OCI-LY3 (cell line): ENCODE measurements at regions not wholly inside any gene's neighbourhood (a gene's known extent, or its start where the extent isn't known, plus 50 kb on each side); places are given as distances from the start of the nearest gene placed in this dataset.

Experiments
- H2AFZ ChIP-seq: fragments of 200-600, 300-600 bp; shearing (Covaris generic); 2 replicates; pipeline ENCODE4 v1.6.0; 2014; ENCODE audit warnings: antibody characterized with exemption, low read depth, low read length
- H3K27ac ChIP-seq: fragments of 200-600, 300-600 bp; sonication (generic); 2 replicates; pipeline ENCODE4 v1.5.1; 2014; ENCODE audit warnings: mild to moderate bottlenecking, low read length, moderate library complexity, mixed read lengths
- H3K27me3 ChIP-seq: fragments of 200-600, 300-600 bp; sonication (generic); 2 replicates; pipeline ENCODE4 v1.6.1; 2014; ENCODE audit warnings: low read depth, low read length, mixed read lengths
- H3K36me3 ChIP-seq: fragments of 200-600, 300-600 bp; sonication (generic); replicated peaks from 2 replicates; pipeline ENCODE3; 2014; ENCODE audit warnings: low read depth, low read length, mixed read lengths
- H3K4me1 ChIP-seq: fragments of 300-600, 200-600 bp; sonication (generic); 2 replicates; pipeline ENCODE4 v1.6.1; 2014; ENCODE audit warnings: low read length, mixed read lengths
- H3K4me2 ChIP-seq: fragments of 200-600, 300-600 bp; sonication (generic); 2 replicates; pipeline ENCODE4 v1.6.1; 2014; ENCODE audit warnings: low read length, mixed read lengths
- H3K4me3 ChIP-seq: fragments of 300-600, 200-600 bp; sonication (generic); 2 replicates; pipeline ENCODE4 v1.5.1; 2014; ENCODE audit warnings: antibody characterized with exemption, mild to moderate bottlenecking, low read length, moderate library complexity
- H3K79me2 ChIP-seq: fragments of 300-600, 200-600 bp; shearing (Covaris generic); 2 replicates; pipeline ENCODE4 v1.6.1; 2014; ENCODE audit warnings: mild to moderate bottlenecking, low read length, mixed read lengths
- H3K9ac ChIP-seq: fragments of 300-600, 200-600 bp; shearing (Covaris generic); 2 replicates; pipeline ENCODE4 v1.6.0; 2014; ENCODE audit warnings: mild to moderate bottlenecking, low read length, moderate library complexity
- H3K9me3 ChIP-seq: fragments of 200-600, 300-600 bp; shearing (Covaris generic); 2 replicates; pipeline ENCODE4 v1.6.1; 2014; ENCODE audit warnings: low read length, mixed read lengths; ENCODE audit not compliant: insufficient read depth
- H4K20me1 ChIP-seq: fragments of 200-600, 300-600 bp; sonication (generic); 2 replicates; pipeline ENCODE4 v1.6.1; 2016; ENCODE audit warnings: low read length, mixed read lengths; ENCODE audit not compliant: insufficient read depth
- EZH2phosphoT487 ChIP-seq: fragments of 200-600 bp; shearing (Covaris generic); IDR thresholded peaks from 2 replicates; pipeline ENCODE4 v1.6.1; 2018; ENCODE audit warnings: antibody characterized with exemption, mixed run types, low read depth
- TF ChIP-seq, protein P1 (sequence below): fragments of 200-600, 300-600 bp; sonication (generic); IDR thresholded peaks from 2 replicates; pipeline ENCODE4 v1.5.1; 2014; ENCODE audit warnings: antibody characterized with exemption, low read length, low read depth

DNA sequence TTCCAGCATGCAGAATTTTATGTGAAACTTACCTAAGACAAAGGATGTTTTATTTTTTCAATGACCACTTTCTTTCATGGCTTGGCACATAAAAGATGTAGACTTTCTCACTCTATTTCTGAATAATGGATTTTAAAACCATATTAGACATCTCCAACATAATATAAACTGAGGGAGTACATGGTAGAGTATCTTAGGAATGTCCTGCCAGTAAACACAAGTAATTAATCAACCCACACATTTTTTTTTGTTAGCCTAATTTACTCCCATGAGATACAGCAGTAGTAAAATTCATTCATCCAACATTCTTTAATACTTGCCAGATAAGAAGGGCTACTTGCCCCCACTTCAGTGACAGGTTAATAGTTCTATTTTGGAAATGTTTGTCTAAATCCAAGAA lies 235.4 kb upstream of the ADAMTS5 start:
- no peak overlapping the region for H3K4me3 ChIP-seq
- no peak for TF ChIP-seq EZH2phosphoT487
- TF ChIP-seq, protein P1, sequence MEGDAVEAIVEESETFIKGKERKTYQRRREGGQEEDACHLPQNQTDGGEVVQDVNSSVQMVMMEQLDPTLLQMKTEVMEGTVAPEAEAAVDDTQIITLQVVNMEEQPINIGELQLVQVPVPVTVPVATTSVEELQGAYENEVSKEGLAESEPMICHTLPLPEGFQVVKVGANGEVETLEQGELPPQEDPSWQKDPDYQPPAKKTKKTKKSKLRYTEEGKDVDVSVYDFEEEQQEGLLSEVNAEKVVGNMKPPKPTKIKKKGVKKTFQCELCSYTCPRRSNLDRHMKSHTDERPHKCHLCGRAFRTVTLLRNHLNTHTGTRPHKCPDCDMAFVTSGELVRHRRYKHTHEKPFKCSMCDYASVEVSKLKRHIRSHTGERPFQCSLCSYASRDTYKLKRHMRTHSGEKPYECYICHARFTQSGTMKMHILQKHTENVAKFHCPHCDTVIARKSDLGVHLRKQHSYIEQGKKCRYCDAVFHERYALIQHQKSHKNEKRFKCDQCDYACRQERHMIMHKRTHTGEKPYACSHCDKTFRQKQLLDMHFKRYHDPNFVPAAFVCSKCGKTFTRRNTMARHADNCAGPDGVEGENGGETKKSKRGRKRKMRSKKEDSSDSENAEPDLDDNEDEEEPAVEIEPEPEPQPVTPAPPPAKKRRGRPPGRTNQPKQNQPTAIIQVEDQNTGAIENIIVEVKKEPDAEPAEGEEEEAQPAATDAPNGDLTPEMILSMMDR = no peak
- H3K27me3 ChIP-seq = no peaks in the 10 kb centered on the region
- H3K79me2 ChIP-seq = no peaks in the 10 kb centered on the region
- no peak overlapping the region for H3K9ac ChIP-seq
- H3K27ac ChIP-seq = no peak overlapping the region
- no peak overlapping the region for H3K4me2 ChIP-seq
- H2AFZ ChIP-seq = no peak overlapping the region
- H3K9me3 ChIP-seq = no peaks in the 10 kb centered on the region
- no peaks in the 10 kb centered on the region for H3K36me3 ChIP-seq
- H3K4me1 ChIP-seq = no peaks in the 10 kb centered on the region
- no peaks in the 10 kb centered on the region for H4K20me1 ChIP-seq

DNA sequence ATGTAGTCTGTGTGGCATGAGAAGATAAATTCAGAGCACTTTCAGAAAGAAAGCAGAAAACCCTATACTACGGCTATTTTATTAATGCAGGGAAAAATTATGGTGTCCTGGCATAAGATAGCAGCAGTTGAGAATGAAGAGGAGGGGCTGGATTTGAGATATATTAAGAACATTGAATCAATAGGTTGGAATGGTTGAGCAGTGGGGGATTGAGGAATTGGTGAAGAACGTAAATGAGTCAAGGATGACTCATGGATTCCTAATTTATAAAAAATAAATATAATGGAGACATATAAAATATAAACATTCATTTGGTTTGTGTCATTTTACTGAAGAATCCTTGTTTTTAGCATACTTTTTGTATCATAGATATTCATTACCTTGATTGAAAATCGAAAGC lies 234.3 kb upstream of the ADAMTS5 start:
- H3K4me1 ChIP-seq = no peaks in the 10 kb centered on the region
- H3K79me2 ChIP-seq = no peaks in the 10 kb centered on the region
- no peaks in the 10 kb centered on the region for H3K9me3 ChIP-seq
- no peak overlapping the region for H3K27ac ChIP-seq
- no peaks in the 10 kb centered on the region for H3K36me3 ChIP-seq
- H3K4me2 ChIP-seq = no peak overlapping the region
- H3K9ac ChIP-seq = no peak overlapping the region
- H2AFZ ChIP-seq = no peak overlapping the region
- no peaks in the 10 kb centered on the region for H4K20me1 ChIP-seq
- H3K27me3 ChIP-seq = no peaks in the 10 kb centered on the region
- H3K4me3 ChIP-seq = no peak overlapping the region
- no peak for TF ChIP-seq EZH2phosphoT487
- TF ChIP-seq, protein P1 = no peak

- Histone ChIP-seq H4K20me1 (no peaks in the 10 kb centered on the region), H3K4me1 (no peaks in the 10 kb centered on the region), H3K27me3 (no peaks in the 10 kb centered on the region), H3K36me3 (no peaks in the 10 kb centered on the region), H3K4me3 (no peak overlapping the region), H3K27ac (no peak overlapping the region), H3K9me3 (no peaks in the 10 kb centered on the region), H3K79me2 (no peaks in the 10 kb centered on the region), H2AFZ (no peak overlapping the region), H3K9ac (no peak overlapping the region), H3K4me2 (no peak overlapping the region)
- no peak for TF ChIP-seq EZH2phosphoT487
- TF ChIP-seq, protein P1 = no peak
Observed at GRCh38 chr21:27196651-27197050, 229.8 kb upstream of the ADAMTS5 start.

- no peak overlapping the region for H3K4me2 ChIP-seq
- H3K9ac ChIP-seq = no peak overlapping the region
- H3K27ac ChIP-seq = no peak overlapping the region
- H3K36me3 ChIP-seq = no peaks in the 10 kb centered on the region
- H3K79me2 ChIP-seq = no peaks in the 10 kb centered on the region
- no peaks in the 10 kb centered on the region for H3K4me1 ChIP-seq
- H3K27me3 ChIP-seq = no peaks in the 10 kb centered on the region
- no peak for TF ChIP-seq EZH2phosphoT487
- TF ChIP-seq, protein P1 = no peak
- no peaks in the 10 kb centered on the region for H3K9me3 ChIP-seq
- H4K20me1 ChIP-seq = no peaks in the 10 kb centered on the region
- no peak overlapping the region for H3K4me3 ChIP-seq
- H2AFZ ChIP-seq = no peak overlapping the region
Observed at GRCh38 chr21:27192281-27192949, 225.5 kb upstream of the ADAMTS5 start.
